Neural cell (in vitro differentiated cells): ENCODE measurements at regions not wholly inside any gene's neighbourhood (a gene's known extent, or its start where the extent isn't known, plus 50 kb on each side); places are given as distances from the start of the nearest gene placed in this dataset.

Experiments used
- H2AFZ ChIP-seq: fragments of 200-600, 300-800 bp; sonication (generic), shearing (Covaris generic); 2 replicates; pipeline ENCODE4 v1.6.0; 2014; ENCODE audit warnings: low read depth, mild to moderate bottlenecking, antibody characterized with exemption, low read length, moderate library complexity
- H3F3A ChIP-seq: fragments of 200-600 bp; shearing (Covaris generic); 2 replicates; pipeline ENCODE4 v1.6.1; 2016; ENCODE audit warnings: mild to moderate bottlenecking, moderate library complexity, mixed read lengths, antibody characterized with exemption, low read length; ENCODE audit not compliant: insufficient read depth, poor library complexity, severe bottlenecking
- H3K27ac ChIP-seq: fragments of 200-600, 300-800 bp; sonication (generic), shearing (Covaris generic); 2 replicates; pipeline ENCODE4 v1.5.1; 2014; ENCODE audit warnings: mild to moderate bottlenecking, low read length, moderate library complexity
- H3K27me3 ChIP-seq: fragments of 300-800, 200-600 bp; sonication (generic), shearing (Covaris generic); 2 replicates; pipeline ENCODE4 v1.6.0; 2014; ENCODE audit warnings: mild to moderate bottlenecking, low read depth, low read length, moderate library complexity; ENCODE audit not compliant: insufficient read depth
- H3K36me3 ChIP-seq: fragments of 300-800, 200-600 bp; sonication (generic), shearing (Covaris generic); 2 replicates; pipeline ENCODE4 v1.5.1; 2014; ENCODE audit warnings: mild to moderate bottlenecking, antibody characterized with exemption, low read length, moderate library complexity; ENCODE audit not compliant: insufficient read depth
- H3K4me2 ChIP-seq: fragments of 300-800, 200-600 bp; sonication (generic), shearing (Covaris generic); 2 replicates; pipeline ENCODE4 v1.6.0; 2014; ENCODE audit warnings: mild to moderate bottlenecking, low read length
- H3K4me3 ChIP-seq: fragments of 300-800, 200-600 bp; sonication (generic), shearing (Covaris generic); 2 replicates; pipeline ENCODE4 v1.5.1; 2014; ENCODE audit warnings: mild to moderate bottlenecking, low read length, moderate library complexity
- H3K79me2 ChIP-seq: fragments of 200-600 bp; shearing (Covaris generic); replicated peaks from 2 replicates; pipeline ENCODE4 v1.6.0; 2014; ENCODE audit warnings: mild to moderate bottlenecking, low read length, moderate library complexity; ENCODE audit not compliant: insufficient read depth
- H3K9ac ChIP-seq: fragments of 300-800, 200-600 bp; sonication (generic), shearing (Covaris generic); 2 replicates; pipeline ENCODE4 v1.6.1; 2016; ENCODE audit warnings: mild to moderate bottlenecking, low read length, mixed read lengths
- H3K9me2 ChIP-seq: fragments of 200-600 bp; shearing (Covaris generic); 2 replicates; pipeline ENCODE4 v1.6.1; 2016; ENCODE audit warnings: mild to moderate bottlenecking, low read length, mixed read lengths; ENCODE audit not compliant: insufficient read depth
- H3K9me3 ChIP-seq: fragments of 200-600, 300-800 bp; sonication (generic), shearing (Covaris generic); 2 replicates; pipeline ENCODE4 v1.6.1; 2016; ENCODE audit warnings: mild to moderate bottlenecking, mixed run types, low read length, moderate library complexity, mixed read lengths
- H4K20me1 ChIP-seq: fragments of 200-600 bp; shearing (Covaris generic); 2 replicates; pipeline ENCODE4 v1.6.1; 2016; ENCODE audit warnings: mild to moderate bottlenecking, mixed run types; ENCODE audit not compliant: insufficient read depth
- CTCF ChIP-seq: fragments of 450-650 bp; IDR thresholded peaks from 2 replicates; pipeline ENCODE4 v1.5.1; 2014; ENCODE audit warnings: antibody characterized with exemption, mild to moderate bottlenecking, moderate library complexity; ENCODE audit not compliant: poor library complexity, severe bottlenecking
- EP300 ChIP-seq: fragments of 450-650 bp; conservative IDR thresholded peaks from 2 replicates; pipeline ENCODE4 v1.6.1; 2014; ENCODE audit warnings: antibody characterized with exemption, mild to moderate bottlenecking, moderate library complexity; ENCODE audit not compliant: poor library complexity, severe bottlenecking
- EZH2 ChIP-seq: fragments of 200-600, 300-800 bp; shearing (Covaris generic), sonication (generic); IDR thresholded peaks from 2 replicates; pipeline ENCODE4 v1.6.1; 2014; ENCODE audit warnings: antibody characterized with exemption, low read length, borderline replicate concordance, mild to moderate bottlenecking; ENCODE audit not compliant: insufficient read depth, poor library complexity, severe bottlenecking
- MXI1 ChIP-seq: fragments of 450-650 bp; conservative IDR thresholded peaks from 2 replicates; pipeline ENCODE4 v1.6.1; 2014; ENCODE audit warnings: antibody characterized with exemption, mild to moderate bottlenecking; ENCODE audit not compliant: poor library complexity, severe bottlenecking
- POLR2AphosphoS5 ChIP-seq: IDR thresholded peaks from 2 replicates; pipeline ENCODE4 v1.6.1; 2012
- RAD21 ChIP-seq: fragments of 450-650 bp; conservative IDR thresholded peaks from 2 replicates; pipeline ENCODE4 v1.6.1; 2014; ENCODE audit warnings: antibody characterized with exemption, mild to moderate bottlenecking, moderate library complexity
- REST ChIP-seq: IDR thresholded peaks from 2 replicates; pipeline ENCODE4 v1.6.1; 2012; ENCODE audit warnings: borderline replicate concordance
- SMC3 ChIP-seq: fragments of 450-650 bp; conservative IDR thresholded peaks from 2 replicates; pipeline ENCODE4 v1.6.1; 2014; ENCODE audit warnings: antibody characterized with exemption, mild to moderate bottlenecking, moderate library complexity; ENCODE audit not compliant: poor library complexity
- TAF1 ChIP-seq: IDR thresholded peaks from 2 replicates; pipeline ENCODE4 v1.6.1; 2012; ENCODE audit warnings: low read depth

GRCh38 chr1:83022206-83022605, 976.7 kb downstream of the TTLL7 start:
- Histone ChIP-seq H3K27ac (no peak overlapping the region), H3K4me3 (no peak overlapping the region), H3K36me3 (no peaks in the 10 kb centered on the region), H3K9ac (no peak overlapping the region), H3K9me3 (peaks cover 4% of the 10 kb centered on the region), H3K79me2 (no peaks in the 10 kb centered on the region), H3F3A (no peaks in the 10 kb centered on the region), H3K9me2 (no peaks in the 10 kb centered on the region), H3K4me2 (no peak overlapping the region), H4K20me1 (no peaks in the 10 kb centered on the region), H3K27me3 (no peaks in the 10 kb centered on the region), H2AFZ (no peak overlapping the region)
- no peak for TF ChIP-seq SMC3
- no peak for TF ChIP-seq REST
- no peak for TF ChIP-seq EZH2
- no peak for TF ChIP-seq TAF1
- no peak for TF ChIP-seq EP300
- TF ChIP-seq RAD21: no peak
- no peak for TF ChIP-seq POLR2AphosphoS5
- no peak for TF ChIP-seq CTCF
- TF ChIP-seq MXI1: no peak

- no peaks in the 10 kb centered on the region for H3K36me3 ChIP-seq
- peaks cover 4% of the 10 kb centered on the region for H3K9me3 ChIP-seq
- TF ChIP-seq REST: no peak
- TF ChIP-seq CTCF: no peak
- no peak for TF ChIP-seq TAF1
- TF ChIP-seq MXI1: no peak
- TF ChIP-seq SMC3: no peak
- TF ChIP-seq EZH2: no peak
- no peak for TF ChIP-seq POLR2AphosphoS5
- TF ChIP-seq RAD21: no peak
- TF ChIP-seq EP300: no peak
- H3K9me2 ChIP-seq: no peaks in the 10 kb centered on the region
- no peak overlapping the region for H3K4me3 ChIP-seq
- H3K9ac ChIP-seq: no peak overlapping the region
- H3F3A ChIP-seq: peaks cover 7% of the 10 kb centered on the region
- no peak overlapping the region for H2AFZ ChIP-seq
- H4K20me1 ChIP-seq: no peaks in the 10 kb centered on the region
- H3K79me2 ChIP-seq: no peaks in the 10 kb centered on the region
- no peaks in the 10 kb centered on the region for H3K27me3 ChIP-seq
- H3K4me2 ChIP-seq: no peak overlapping the region
- H3K27ac ChIP-seq: no peak overlapping the region
These were observed 981.2 kb downstream of the TTLL7 start for GRCh38 chr1:83017701-83018100.
